ENCODE measurements at regions not wholly inside any gene's neighbourhood (a gene's known extent, or its start where the extent isn't known, plus 50 kb on each side); places are given as distances from the start of the nearest gene placed in this dataset.
"Not testable (repeated sequence)": the region's sequence is repeated elsewhere in the genome, so short reads cannot be mapped to it uniquely, and the experiment has no call there.

DNA sequence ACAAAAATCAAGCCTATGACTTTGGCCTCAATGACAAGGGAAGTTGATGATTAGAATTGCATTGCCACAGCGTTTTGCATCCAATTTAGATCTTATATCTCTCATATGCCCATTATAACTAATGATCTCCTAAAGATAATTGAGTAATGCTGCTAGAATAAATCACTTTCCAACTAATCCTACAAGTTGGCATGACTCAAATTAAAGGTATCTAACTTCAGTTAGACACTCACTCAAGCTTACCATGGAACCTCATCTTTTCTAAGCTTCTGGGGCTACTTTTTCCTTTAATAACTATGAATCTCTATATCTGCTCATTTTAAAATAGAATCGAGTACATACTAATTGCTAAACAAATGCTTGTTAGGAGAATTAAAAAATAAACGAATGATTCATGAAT is 427.8 kb downstream of the BTG1 start:
- DNase-seq = no peak

- DNase-seq = not testable (repeated sequence)
Observed at GRCh38 chr12:91711925-91712324, 433.7 kb downstream of the BTG1 start.

DNA sequence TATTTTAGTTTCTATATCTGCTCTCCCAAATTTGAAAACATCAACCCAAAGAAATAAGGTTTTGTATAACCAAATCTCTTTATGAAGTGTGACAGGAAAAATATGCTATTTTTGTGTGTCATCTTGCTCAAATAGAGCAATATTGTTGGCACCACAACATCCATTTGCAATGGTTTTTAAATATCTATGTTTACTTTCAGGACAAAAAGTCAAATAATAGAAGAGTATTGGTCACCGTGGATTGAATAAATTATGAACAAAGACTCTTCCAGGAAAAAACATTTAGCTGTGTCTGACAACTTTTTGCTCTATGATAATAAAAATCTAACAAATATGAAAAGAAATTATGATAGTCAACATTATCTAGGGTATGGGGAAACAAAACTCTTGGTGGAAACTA is 439.2 kb downstream of the BTG1 start:
- no peak for DNase-seq

DNA sequence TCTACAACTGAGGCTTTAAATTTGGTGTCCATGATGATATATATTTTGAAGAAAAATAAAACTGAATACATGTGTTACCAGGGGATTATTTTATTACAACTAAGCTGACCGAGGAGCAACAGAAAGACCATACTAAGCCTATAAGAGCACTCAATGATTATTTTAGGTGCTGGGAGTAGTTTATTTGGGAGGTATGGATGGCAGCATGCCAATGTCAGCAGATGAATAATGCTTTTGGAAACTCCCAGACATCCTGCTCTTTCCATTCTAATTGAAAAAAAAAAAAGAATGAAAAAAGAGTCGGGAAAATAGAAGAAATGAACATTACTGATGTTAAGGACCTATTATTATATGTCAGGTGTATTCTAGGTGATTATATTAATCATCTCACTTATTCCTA is 441.2 kb downstream of the BTG1 start:
- DNase-seq = no peak

GRCh38 chr12:91703491-91704283 is 442.0 kb downstream of the BTG1 start:
- no peak for DNase-seq

GRCh38 chr12:91702843-91703425 is 442.7 kb downstream of the BTG1 start:
- DNase-seq = no peak

DNA sequence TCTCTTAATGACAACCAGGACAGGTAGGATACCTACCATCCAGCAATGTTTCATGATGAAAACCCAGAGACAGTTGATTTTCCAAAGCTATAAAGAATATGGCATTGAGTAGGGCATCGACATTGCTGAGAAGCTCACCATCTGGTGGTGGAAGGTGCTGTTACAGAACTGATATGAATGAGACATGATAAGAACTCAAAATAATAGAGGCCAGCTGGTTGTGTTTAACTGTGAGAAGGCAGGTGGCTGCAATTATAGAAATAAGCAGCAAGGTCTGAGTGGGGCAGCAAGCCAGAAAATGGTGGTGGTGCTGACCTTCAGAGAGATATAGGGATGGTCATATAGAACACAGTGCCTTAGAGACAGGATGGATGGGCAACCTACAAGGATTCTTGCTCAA is 449.7 kb downstream of the BTG1 start:
- no peak for DNase-seq

DNA sequence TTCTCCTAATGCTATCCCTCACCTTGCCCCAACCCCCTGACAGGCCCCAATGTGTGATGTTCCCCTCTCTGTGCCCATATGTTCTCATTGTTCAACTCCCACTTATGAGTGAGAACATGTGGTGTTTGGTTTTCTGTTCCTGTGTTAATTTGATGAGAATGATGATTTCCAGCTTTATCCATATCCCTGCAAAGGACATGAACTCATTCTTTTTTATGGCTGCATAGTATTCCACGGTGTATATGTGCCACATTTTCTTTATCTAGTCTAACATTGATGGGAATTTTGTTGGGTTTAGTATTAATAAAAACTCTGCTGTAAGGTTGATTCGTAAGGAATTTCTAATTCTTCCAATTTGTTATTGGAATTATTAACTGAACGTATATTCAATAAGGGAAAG is 450.2 kb downstream of the BTG1 start:
- DNase-seq = not testable (repeated sequence)

- DNase-seq = no peak
Observed at GRCh38 chr12:91690531-91690930, 455.1 kb downstream of the BTG1 start.

DNA sequence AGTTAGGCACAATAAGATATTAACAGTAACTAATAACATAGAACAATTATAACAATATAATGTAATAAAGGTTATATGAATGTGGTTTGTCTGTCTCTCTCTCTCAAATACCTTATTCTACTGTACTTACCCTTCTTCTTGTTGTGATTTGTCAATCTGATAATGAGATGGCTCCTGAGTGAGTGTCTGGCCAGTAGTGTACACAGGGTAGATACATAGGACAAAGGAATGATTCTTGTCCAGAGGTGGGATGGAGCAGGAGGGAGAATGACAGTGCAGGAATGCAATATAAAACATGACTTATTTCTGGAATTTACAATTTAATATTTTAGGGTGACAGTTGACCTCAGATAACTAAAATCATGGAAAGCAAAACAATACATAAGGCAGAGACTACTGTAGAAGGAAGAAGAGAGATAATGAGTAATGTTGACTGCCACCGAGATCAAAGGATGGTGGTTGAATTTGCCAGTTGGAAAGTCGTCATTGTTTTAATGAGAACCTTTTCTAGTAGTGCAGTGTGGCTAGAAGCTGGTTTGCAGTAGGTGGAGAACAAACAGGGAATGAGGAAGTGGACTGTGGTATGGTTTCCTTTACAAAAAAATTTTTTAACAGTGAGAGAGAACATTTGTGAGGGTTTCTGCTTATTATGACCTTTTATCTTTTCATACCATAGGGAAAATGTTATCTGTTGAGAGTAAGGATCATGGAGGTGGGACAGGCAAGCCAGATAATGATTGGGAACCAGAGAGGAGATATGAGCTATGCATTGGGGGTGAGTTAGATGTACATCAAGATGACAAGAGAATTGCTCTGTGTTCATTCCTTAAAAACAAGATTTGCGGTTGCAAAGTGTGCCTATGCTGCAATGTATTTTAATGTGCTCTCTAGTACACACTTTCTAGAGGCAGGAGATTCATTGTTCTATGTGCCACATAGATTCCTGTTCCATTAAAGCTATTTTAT is 458.3 kb downstream of the BTG1 start:
- DNase-seq = no peak

DNA sequence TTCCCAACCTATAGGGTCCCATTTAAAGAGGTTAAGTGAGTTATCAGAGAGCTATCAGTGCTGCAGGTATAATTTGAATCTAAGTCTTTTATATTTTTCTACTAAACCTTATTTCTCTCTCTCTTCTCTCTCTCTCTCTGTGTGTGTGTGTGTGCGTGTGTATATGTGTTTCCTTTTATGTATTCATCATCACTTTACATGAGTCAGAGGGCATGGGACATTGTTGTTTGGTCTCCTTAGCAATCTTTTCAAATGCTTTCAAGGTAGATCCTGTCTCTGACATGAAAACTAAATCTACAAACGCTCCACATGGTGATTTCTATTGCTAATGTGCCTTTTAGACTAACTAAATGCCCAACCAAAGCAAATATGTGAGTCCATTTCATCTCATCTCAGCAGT is 459.7 kb downstream of the BTG1 start:
- no peak for DNase-seq

GRCh38 chr12:91681751-91682150 is 463.9 kb downstream of the BTG1 start:
- no peak for DNase-seq

GRCh38 chr12:91680864-91681263 is 464.8 kb downstream of the BTG1 start:
- no peak for DNase-seq

DNA sequence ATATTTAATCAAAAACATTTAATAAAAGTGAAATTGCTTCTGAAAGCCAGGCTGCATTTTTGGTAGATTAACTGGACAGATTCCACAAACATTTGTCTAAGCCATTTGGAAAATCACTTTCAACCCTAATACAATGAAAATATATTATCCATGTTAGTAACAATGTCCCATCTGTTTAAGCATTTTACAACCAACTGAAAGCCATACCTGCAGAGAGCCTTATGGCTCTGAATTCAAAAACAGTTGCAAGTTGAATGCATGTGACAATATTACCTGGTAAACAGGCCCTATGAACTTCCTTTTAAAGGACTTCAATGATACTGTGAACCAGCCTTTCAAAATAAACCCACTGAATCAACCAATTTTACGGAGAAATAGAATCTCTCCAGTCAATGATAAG is 468.1 kb downstream of the BTG1 start:
- no peak for DNase-seq

GRCh38 chr12:91675401-91675800 is 470.2 kb downstream of the BTG1 start:
- no peak for DNase-seq

DNA sequence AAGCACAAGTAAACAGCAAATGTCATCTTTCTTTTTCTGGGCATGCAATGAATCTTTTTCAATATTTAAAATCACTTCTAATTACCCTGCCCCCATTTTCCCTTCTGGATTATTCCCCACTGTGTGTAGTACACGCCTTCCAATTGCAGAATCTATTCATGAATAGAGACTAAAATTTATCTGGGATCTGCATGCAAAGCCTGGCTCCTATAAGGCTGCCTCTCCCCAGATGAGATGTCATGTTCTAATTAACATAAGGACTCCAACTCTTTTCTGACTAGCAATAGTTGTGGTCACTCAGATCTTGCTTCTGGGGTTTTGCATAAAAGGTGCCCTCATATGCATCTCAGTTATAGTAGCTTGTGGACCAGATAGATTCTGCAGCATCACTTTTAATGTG is 473.5 kb downstream of the BTG1 start:
- DNase-seq = no peak

DNA sequence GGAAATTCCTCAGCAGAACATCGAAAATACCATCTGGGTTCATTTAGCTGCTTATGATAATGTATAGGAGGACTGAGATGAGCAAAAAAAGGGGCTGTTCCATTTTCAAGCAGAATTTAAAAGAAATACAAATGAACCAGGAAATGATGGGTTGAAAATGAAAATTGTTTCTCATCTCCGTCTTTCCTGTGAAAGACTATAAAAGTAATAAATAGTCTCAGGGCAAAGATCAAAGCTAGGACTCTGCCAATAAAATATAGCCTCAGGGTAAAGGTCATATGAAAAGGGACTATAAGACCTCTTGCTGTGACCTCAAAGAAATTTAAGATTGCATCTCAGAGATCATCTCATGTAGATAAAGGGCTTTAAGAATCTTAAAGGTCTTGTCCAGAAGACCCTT is 478.0 kb downstream of the BTG1 start:
- no peak for DNase-seq

- DNase-seq = no peak
Observed at GRCh38 chr12:91663744-91664143, 481.1 kb upstream of the DCN start.

DNA sequence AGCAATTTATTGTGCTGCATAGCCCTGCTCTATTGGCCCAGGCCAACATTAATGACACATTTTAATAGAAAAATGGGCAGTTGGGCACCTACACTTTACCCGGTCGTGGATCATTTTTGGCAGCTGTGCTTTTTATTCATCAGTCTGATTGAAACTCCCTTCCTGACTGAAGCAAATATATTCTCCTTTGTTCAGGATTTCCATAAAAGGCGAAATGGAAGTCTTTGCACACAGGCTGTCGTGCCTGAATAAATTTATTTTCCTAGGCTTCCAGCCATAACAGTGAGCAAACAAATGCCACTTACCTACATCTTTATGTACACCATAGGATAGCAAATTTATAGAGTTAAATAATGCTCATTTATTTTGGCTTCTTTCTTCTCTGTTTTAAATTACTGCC is 480.7 kb upstream of the DCN start:
- DNase-seq = no peak

- no peak for DNase-seq
Observed at GRCh38 chr12:91662021-91662420, 479.4 kb upstream of the DCN start.

DNA sequence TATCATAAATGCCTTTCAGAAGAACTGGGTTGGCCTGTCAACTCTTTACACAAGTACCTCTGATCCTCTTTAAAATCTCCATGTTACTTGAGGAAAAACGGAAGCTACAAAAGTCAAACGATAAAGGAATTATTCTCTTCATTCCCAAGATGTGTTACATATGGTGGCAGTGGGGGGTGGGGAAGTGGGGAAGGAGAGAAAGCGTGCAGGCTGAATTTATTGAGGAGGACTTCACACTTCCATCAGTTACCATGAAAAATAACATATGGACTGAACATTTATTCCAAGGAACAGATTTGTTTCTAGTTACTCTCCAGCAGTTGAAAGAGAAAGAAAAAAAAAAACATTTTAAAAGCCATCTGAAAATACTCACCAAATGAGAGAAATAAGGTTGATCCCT is 474.4 kb upstream of the DCN start:
- no peak for DNase-seq

- DNase-seq = no peak
Observed at GRCh38 chr12:91655966-91656365, 473.3 kb upstream of the DCN start.

DNA sequence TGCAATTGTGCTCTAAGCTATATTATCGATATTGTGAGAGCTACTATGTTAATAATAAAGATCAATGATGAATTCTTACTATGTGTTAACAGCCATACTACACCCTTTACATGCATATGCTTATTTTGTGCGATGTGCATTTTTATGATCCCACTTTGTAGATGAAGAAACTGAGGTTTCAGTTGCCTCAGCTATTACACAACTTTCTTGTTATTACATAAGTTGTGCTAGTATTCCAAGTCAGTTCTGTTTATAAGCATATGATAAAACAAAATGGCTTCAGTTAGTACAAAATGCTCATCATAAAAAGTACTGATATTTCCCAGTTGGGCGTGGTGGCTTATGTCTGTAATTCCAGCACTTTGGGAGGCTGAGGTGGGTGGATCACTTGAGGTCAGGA is 471.5 kb upstream of the DCN start:
- no peak for DNase-seq

DNA sequence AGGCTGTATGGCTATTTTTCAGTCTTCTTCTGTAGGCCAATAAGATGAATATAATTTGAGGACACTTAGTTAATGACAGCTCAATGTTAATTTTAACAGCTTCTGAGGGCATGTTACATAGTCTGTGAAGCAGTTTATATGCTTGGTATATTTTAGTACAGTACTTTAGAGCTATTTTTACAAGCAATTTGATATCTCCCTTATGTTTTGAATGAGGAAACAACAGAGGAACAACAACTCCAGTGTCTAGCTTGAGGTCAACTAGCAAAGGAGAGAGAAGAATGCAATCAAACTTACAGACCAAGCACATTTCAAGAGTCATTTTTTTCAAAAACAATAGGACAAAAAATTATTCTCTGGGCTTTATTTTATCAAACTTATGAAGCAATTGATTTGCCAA is 469.1 kb upstream of the DCN start:
- no peak for DNase-seq
